CD4-positive, CD25-positive, alpha-beta regulatory T cell (primary cell): ENCODE measurements at regions not wholly inside any gene's neighbourhood (a gene's known extent, or its start where the extent isn't known, plus 50 kb on each side); places are given as distances from the start of the nearest gene placed in this dataset.

Source experiments
- ATAC-seq, 2 donors: fragments of 150-1000 bp; cut with Tn5 transposase; one replicate each; pipeline ENCODE4 v1.10.0; 2021; ENCODE audit warnings: low read depth in 2 of 2, moderate number of reproducible peaks in 2 of 2, moderate library complexity in 1 of 2
- DNase-seq, 3 donors: peaks; one replicate each; pipeline versions ENCODE4 v3.0.0 to v3.0.0-alpha.2; 2012 to 2022; ENCODE audit warnings: mixed read lengths in 1 of 3
- H3K27ac ChIP-seq: one replicate; pipeline ENCODE4 v1.7.0; 2013; ENCODE audit warnings: mild to moderate bottlenecking, low read length; ENCODE audit not compliant: insufficient read depth, poor library complexity, severe bottlenecking
- H3K27me3 ChIP-seq: one replicate; pipeline ENCODE4 v1.7.0; 2013; ENCODE audit warnings: low read length; ENCODE audit not compliant: control insufficient read depth, insufficient read depth
- H3K36me3 ChIP-seq: one replicate; pipeline ENCODE4 v1.7.0; 2013; ENCODE audit warnings: mild to moderate bottlenecking, low read length, moderate library complexity; ENCODE audit not compliant: control insufficient read depth, insufficient read depth
- H3K4me1 ChIP-seq: 2 replicates; pipeline ENCODE4 v1.7.0; 2013; ENCODE audit warnings: mild to moderate bottlenecking, low read length; ENCODE audit not compliant: insufficient read depth, control insufficient read depth, poor library complexity, severe bottlenecking
- H3K4me3 ChIP-seq: one replicate; pipeline ENCODE4 v1.7.0; 2013; ENCODE audit warnings: low read depth, mild to moderate bottlenecking, low read length, moderate library complexity
- H3K9me3 ChIP-seq, 2 experiments: 1 replicate in 1 of 2; 2 replicates in 1 of 2; pipeline ENCODE4 v1.7.0; 2013; ENCODE audit warnings: low read length in 2 of 2, mild to moderate bottlenecking in 1 of 2, moderate library complexity in 1 of 2; ENCODE audit not compliant: control insufficient read depth in 2 of 2
- H3K27ac Mint-ChIP-seq, 3 donors: one replicate each; pipeline ENCODE4 v1.8.0; 2020 to 2022; ENCODE audit warnings: mild to moderate bottlenecking in 3 of 3, mixed read lengths in 3 of 3, moderate library complexity in 2 of 3
- H3K27me3 Mint-ChIP-seq: one replicate; pipeline ENCODE4 v1.8.0; 2022; ENCODE audit warnings: mild to moderate bottlenecking, mixed read lengths
- H3K36me3 Mint-ChIP-seq: one replicate; pipeline ENCODE4 v1.8.0; 2020; ENCODE audit warnings: mixed read lengths
- H3K4me1 Mint-ChIP-seq, 4 donors: one replicate each; pipeline ENCODE4 v1.8.0; 2020 to 2022; ENCODE audit warnings: mixed read lengths in 4 of 4, mild to moderate bottlenecking in 1 of 4
- H3K4me3 Mint-ChIP-seq, 4 donors: one replicate each; pipeline ENCODE4 v1.8.0; 2020 to 2022; ENCODE audit warnings: mild to moderate bottlenecking in 4 of 4, mixed read lengths in 4 of 4, moderate library complexity in 3 of 4
- H3K9me3 Mint-ChIP-seq, 7 donors: one replicate each; pipeline ENCODE4 v1.8.0; 2020 to 2022; ENCODE audit warnings: mixed read lengths in 7 of 7, mild to moderate bottlenecking in 3 of 7, moderate library complexity in 2 of 7

GRCh38 chr4:138010639-138011038 is 231.5 kb downstream of the SLC7A11 start:
- Mint-ChIP-seq H3K27me3 (no peaks in the 10 kb centered on the region), H3K4me3 (no peak overlapping the region), H3K36me3 (no peaks in the 10 kb centered on the region), H3K27ac (no peak overlapping the region), H3K4me1 (no peaks in the 10 kb centered on the region), H3K9me3 (peaks cover 0 to 1% (median 0%) of the 10 kb centered on the region in 7 donors)
- Histone ChIP-seq H3K36me3 (no peaks in the 10 kb centered on the region), H3K27ac (no peak overlapping the region), H3K4me1 (no peaks in the 10 kb centered on the region), H3K9me3 (no peaks in the 10 kb centered on the region), H3K4me3 (no peak overlapping the region), H3K27me3 (no peaks in the 10 kb centered on the region)
- ATAC-seq = no peak
- DNase-seq = no peak

- H3K27ac Mint-ChIP-seq = no peak overlapping the region
- no peak overlapping the region for H3K4me3 ChIP-seq
- no peaks in the 10 kb centered on the region for H3K36me3 ChIP-seq
- DNase-seq (no peak), ATAC-seq (no peak)
- no peaks in the 10 kb centered on the region for H3K27me3 ChIP-seq
- H3K36me3 Mint-ChIP-seq = no peaks in the 10 kb centered on the region
- H3K4me1 ChIP-seq = no peaks in the 10 kb centered on the region
- H3K9me3 Mint-ChIP-seq = peaks cover 0 to 8% (median 1%) of the 10 kb centered on the region in 7 donors
- H3K9me3 ChIP-seq = no peaks in the 10 kb centered on the region
- no peak overlapping the region for H3K27ac ChIP-seq
- no peaks in the 10 kb centered on the region for H3K4me1 Mint-ChIP-seq
- no peaks in the 10 kb centered on the region for H3K27me3 Mint-ChIP-seq
- H3K4me3 Mint-ChIP-seq = no peak overlapping the region
Measured at GRCh38 chr4:138007572-138007971, 234.6 kb downstream of the SLC7A11 start.

DNA sequence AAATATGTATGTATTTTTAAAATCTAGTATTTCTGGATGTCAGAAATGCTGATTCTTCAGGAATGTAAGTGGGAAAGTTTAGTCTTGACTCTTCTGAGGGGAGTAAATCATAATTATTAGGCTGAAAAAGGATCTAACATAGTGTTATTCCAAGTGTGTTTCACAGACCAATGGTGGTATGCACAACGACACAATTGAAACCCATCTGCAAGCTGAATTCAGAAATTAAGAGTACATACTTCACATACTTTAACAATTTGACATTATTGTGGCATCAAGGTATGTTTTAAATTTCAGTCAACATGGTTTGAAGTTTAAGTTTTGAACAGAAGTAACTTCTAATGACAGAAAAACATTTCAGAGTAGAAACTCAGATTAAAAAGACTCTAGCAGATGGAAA is 236.7 kb downstream of the SLC7A11 start:
- Histone ChIP-seq H3K4me3 (no peak overlapping the region), H3K36me3 (no peaks in the 10 kb centered on the region), H3K27ac (no peak overlapping the region), H3K4me1 (no peaks in the 10 kb centered on the region), H3K9me3 (no peaks in the 10 kb centered on the region), H3K27me3 (no peaks in the 10 kb centered on the region)
- ATAC-seq (no peak), DNase-seq (no peak)
- no peaks in the 10 kb centered on the region for H3K4me1 Mint-ChIP-seq
- H3K36me3 Mint-ChIP-seq = no peaks in the 10 kb centered on the region
- H3K9me3 Mint-ChIP-seq = peaks cover 0 to 8% (median 1%) of the 10 kb centered on the region in 7 donors
- H3K4me3 Mint-ChIP-seq = no peak overlapping the region
- H3K27ac Mint-ChIP-seq = no peak overlapping the region
- no peaks in the 10 kb centered on the region for H3K27me3 Mint-ChIP-seq

- no peaks in the 10 kb centered on the region for H3K4me1 Mint-ChIP-seq
Measured at GRCh38 chr4:138003248-138003647, 238.9 kb downstream of the SLC7A11 start.

GRCh38 chr4:137998666-137999429 is 243.3 kb downstream of the SLC7A11 start:
- ATAC-seq = no peak
- H3K4me3 ChIP-seq = no peak overlapping the region
- DNase-seq = no peak
- Mint-ChIP-seq H3K27ac (no peak overlapping the region), H3K36me3 (no peaks in the 10 kb centered on the region), H3K27me3 (no peaks in the 10 kb centered on the region), H3K9me3 (peaks cover 0 to 9% (median 1%) of the 10 kb centered on the region in 7 donors), H3K4me1 (no peaks in the 10 kb centered on the region), H3K4me3 (no peak overlapping the region)
- H3K36me3 ChIP-seq = no peaks in the 10 kb centered on the region
- no peak overlapping the region for H3K27ac ChIP-seq
- H3K27me3 ChIP-seq = no peaks in the 10 kb centered on the region
- no peaks in the 10 kb centered on the region for H3K9me3 ChIP-seq
- H3K4me1 ChIP-seq = no peaks in the 10 kb centered on the region

More at GRCh38 chr4:138003248-138003647, 238.9 kb downstream of the SLC7A11 start:
- no peak overlapping the region for H3K4me3 Mint-ChIP-seq
- no peak for DNase-seq
- H3K4me3 ChIP-seq = no peak overlapping the region
- H3K4me1 ChIP-seq = no peaks in the 10 kb centered on the region
- H3K9me3 ChIP-seq = no peaks in the 10 kb centered on the region
- H3K36me3 ChIP-seq = no peaks in the 10 kb centered on the region
- no peak overlapping the region for H3K27ac Mint-ChIP-seq
- peaks cover 0 to 8% (median 1%) of the 10 kb centered on the region in 7 donors for H3K9me3 Mint-ChIP-seq
- no peak overlapping the region for H3K27ac ChIP-seq
- ATAC-seq = no peak
- H3K36me3 Mint-ChIP-seq = no peaks in the 10 kb centered on the region
- no peaks in the 10 kb centered on the region for H3K27me3 ChIP-seq
- H3K27me3 Mint-ChIP-seq = no peaks in the 10 kb centered on the region

DNA sequence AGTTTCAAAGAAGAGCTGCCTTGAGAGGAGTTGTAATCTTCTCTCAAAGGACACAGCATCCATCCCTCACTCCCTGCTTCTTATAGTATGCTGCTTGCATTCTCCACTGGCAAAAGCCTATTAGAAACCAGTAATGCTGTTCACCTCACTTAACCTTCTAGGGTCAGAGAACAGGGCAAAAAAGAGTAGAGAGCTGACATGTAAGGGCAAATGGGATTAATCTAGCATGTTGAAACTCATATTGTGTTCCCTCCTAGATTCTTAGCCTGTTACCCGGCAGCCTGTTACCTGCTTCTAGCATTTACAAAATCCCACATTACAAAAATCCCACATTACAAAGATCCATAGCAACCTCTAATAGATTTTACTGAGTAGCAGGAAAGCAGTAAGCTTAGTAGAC is 244.7 kb downstream of the SLC7A11 start:
- H3K9me3 Mint-ChIP-seq = peaks cover 0 to 4% (median 0%) of the 10 kb centered on the region in 7 donors
- H3K27ac Mint-ChIP-seq = no peak overlapping the region
- H3K9me3 ChIP-seq = no peaks in the 10 kb centered on the region
- H3K27me3 ChIP-seq = no peaks in the 10 kb centered on the region
- no peaks in the 10 kb centered on the region for H3K36me3 Mint-ChIP-seq
- DNase-seq (no peak), ATAC-seq (no peak)
- no peak overlapping the region for H3K4me3 ChIP-seq
- no peaks in the 10 kb centered on the region for H3K4me1 ChIP-seq
- no peaks in the 10 kb centered on the region for H3K36me3 ChIP-seq
- no peak overlapping the region for H3K27ac ChIP-seq
- no peak overlapping the region for H3K4me3 Mint-ChIP-seq
- no peaks in the 10 kb centered on the region for H3K27me3 Mint-ChIP-seq
- H3K4me1 Mint-ChIP-seq = no peaks in the 10 kb centered on the region

- Mint-ChIP-seq H3K27me3 (no peaks in the 10 kb centered on the region), H3K27ac (no peak overlapping the region), H3K4me1 (no peaks in the 10 kb centered on the region), H3K4me3 (no peak overlapping the region), H3K36me3 (no peaks in the 10 kb centered on the region), H3K9me3 (peaks cover 0 to 4% (median 0%) of the 10 kb centered on the region in 7 donors)
- Histone ChIP-seq H3K27me3 (no peaks in the 10 kb centered on the region), H3K4me1 (no peaks in the 10 kb centered on the region), H3K4me3 (no peak overlapping the region), H3K27ac (no peak overlapping the region), H3K36me3 (no peaks in the 10 kb centered on the region), H3K9me3 (no peaks in the 10 kb centered on the region)
- DNase-seq (no peak), ATAC-seq (no peak)
Measured at GRCh38 chr4:137994853-137995252, 247.3 kb downstream of the SLC7A11 start.

DNA sequence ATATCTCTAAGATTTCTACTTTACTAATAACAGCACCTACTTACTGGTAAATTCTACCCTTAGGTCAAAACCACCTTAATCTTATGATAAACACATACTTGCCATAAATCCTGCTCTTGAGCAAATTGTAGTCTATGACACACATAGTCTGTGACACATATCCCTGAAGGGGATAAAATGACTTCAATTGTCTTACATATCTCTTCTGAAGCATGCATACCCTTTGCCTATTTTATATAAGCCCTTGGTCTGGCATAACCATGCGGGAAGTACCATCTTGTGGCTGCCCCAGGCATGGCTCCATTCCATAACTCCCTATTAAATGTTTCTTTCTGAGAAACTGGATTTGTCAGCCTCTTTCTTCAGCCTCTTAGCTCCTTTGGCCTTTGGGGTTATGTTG is 248.9 kb downstream of the SLC7A11 start:
- H3K27ac Mint-ChIP-seq = no peak overlapping the region
- Histone ChIP-seq H3K4me1 (no peaks in the 10 kb centered on the region), H3K27ac (no peak overlapping the region), H3K36me3 (no peaks in the 10 kb centered on the region), H3K27me3 (no peaks in the 10 kb centered on the region), H3K4me3 (no peak overlapping the region), H3K9me3 (no peaks in the 10 kb centered on the region)
- H3K9me3 Mint-ChIP-seq = peaks cover 0 to 4% (median 0%) of the 10 kb centered on the region in 7 donors
- ATAC-seq = no peak
- H3K36me3 Mint-ChIP-seq = no peaks in the 10 kb centered on the region
- H3K4me3 Mint-ChIP-seq = no peak overlapping the region
- DNase-seq = no peak
- H3K27me3 Mint-ChIP-seq = no peaks in the 10 kb centered on the region
- H3K4me1 Mint-ChIP-seq = no peaks in the 10 kb centered on the region
